ENCODE measurements at regions not wholly inside any gene's neighbourhood (a gene's known extent, or its start where the extent isn't known, plus 50 kb on each side); places are given as distances from the start of the nearest gene placed in this dataset.

GRCh38 chr14:94914191-94914590, 144.3 kb upstream of the GSC start:
- TF ChIP-seq CTCF (conservative IDR thresholded peaks at IDR 0.05; ENCODE audit: low read length): no peak
- no peak for TF ChIP-seq EZH2phosphoT487 (IDR thresholded peaks at IDR 0.05; ENCODE audit: borderline replicate concordance, low read depth, low read length)

Measured in OCI-LY7 (cell line).